ENCODE measurements at regions not wholly inside any gene's neighbourhood (a gene's known extent, or its start where the extent isn't known, plus 50 kb on each side); places are given as distances from the start of the nearest gene placed in this dataset.

GRCh38 chr1:106523497-106523896, 533.0 kb upstream of the PRMT6 start:
- DNase-seq: no peak

GRCh38 chr1:106524631-106525030, 531.8 kb upstream of the PRMT6 start:
- no peak for DNase-seq

GRCh38 chr1:106526650-106527049, 529.8 kb upstream of the PRMT6 start:
- no peak for DNase-seq

- DNase-seq: no peak
Measured at GRCh38 chr1:106534612-106535011, 521.9 kb upstream of the PRMT6 start.

GRCh38 chr1:106536741-106537140, 519.7 kb upstream of the PRMT6 start:
- no peak for DNase-seq

- DNase-seq: no peak
Measured at GRCh38 chr1:106548726-106549125, 507.7 kb upstream of the PRMT6 start.

GRCh38 chr1:106554294-106554693, 502.2 kb upstream of the PRMT6 start:
- DNase-seq: no peak

GRCh38 chr1:106555571-106555970, 500.9 kb upstream of the PRMT6 start:
- no peak for DNase-seq

GRCh38 chr1:106564192-106564591, 492.3 kb upstream of the PRMT6 start:
- DNase-seq: no peak

- DNase-seq: no peak
Measured at GRCh38 chr1:106568201-106568974, 488.1 kb upstream of the PRMT6 start.

GRCh38 chr1:106571109-106571508, 485.4 kb upstream of the PRMT6 start:
- no peak for DNase-seq

- DNase-seq: no peak
Measured at GRCh38 chr1:106584107-106584506, 472.4 kb upstream of the PRMT6 start.

GRCh38 chr1:106584676-106585075, 471.8 kb upstream of the PRMT6 start:
- no peak for DNase-seq

- DNase-seq: no peak
Measured at GRCh38 chr1:106600626-106601025, 455.8 kb upstream of the PRMT6 start.

GRCh38 chr1:106603616-106604015, 452.9 kb upstream of the PRMT6 start:
- DNase-seq: no peak

GRCh38 chr1:106608841-106609240, 447.6 kb upstream of the PRMT6 start:
- no peak for DNase-seq

GRCh38 chr1:106613068-106613467, 443.4 kb upstream of the PRMT6 start:
- no peak for DNase-seq

GRCh38 chr1:106613861-106614260, 442.6 kb upstream of the PRMT6 start:
- DNase-seq: no peak

GRCh38 chr1:106615473-106615872, 441.0 kb upstream of the PRMT6 start:
- no peak for DNase-seq

GRCh38 chr1:106619080-106619826, 437.2 kb upstream of the PRMT6 start:
- no peak for DNase-seq

- DNase-seq: no peak
Measured at GRCh38 chr1:106619827-106620134, 436.7 kb upstream of the PRMT6 start.

GRCh38 chr1:106620521-106620954, 435.9 kb upstream of the PRMT6 start:
- DNase-seq: no peak

- DNase-seq: no peak
Measured at GRCh38 chr1:106621853-106622252, 434.6 kb upstream of the PRMT6 start.

- DNase-seq: no peak
Measured at GRCh38 chr1:106637566-106637965, 418.9 kb upstream of the PRMT6 start.

Measured in NCI-H526 treated with DMSO at 0.1 percent for 48 hours (cell line).